ENCODE measurements at regions not wholly inside any gene's neighbourhood (a gene's known extent, or its start where the extent isn't known, plus 50 kb on each side); places are given as distances from the start of the nearest gene placed in this dataset.
"Not testable (repeated sequence)": the region's sequence is repeated elsewhere in the genome, so short reads cannot be mapped to it uniquely, and the experiment has no call there.

DNA sequence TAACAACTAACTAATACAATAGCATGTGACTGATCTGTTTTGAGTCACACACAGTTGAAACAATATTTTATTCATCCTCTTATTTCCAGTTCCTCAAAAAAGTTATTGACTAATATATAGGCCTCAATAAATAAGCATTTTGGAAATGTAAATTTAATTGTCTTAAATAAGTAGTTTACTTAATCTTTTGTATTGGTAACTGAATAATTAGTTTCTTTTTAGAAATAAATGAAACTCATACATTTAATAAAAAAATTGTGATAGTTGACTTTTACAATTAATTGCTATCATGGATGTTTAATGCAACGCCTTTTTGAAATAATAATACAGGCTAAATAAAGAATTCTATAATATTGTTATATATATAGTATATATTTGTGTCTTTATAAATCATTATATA, 500.8 kb upstream of the PCDH20 start:
- ATAC-seq (replicated peaks): no peak
- Mint-ChIP-seq H3K27ac (no peak overlapping the region), H3K27me3 (no peaks in the 10 kb centered on the region), H3K4me3 (no peak overlapping the region), H3K4me1 (no peaks in the 10 kb centered on the region), H3K36me3 (no peaks in the 10 kb centered on the region), H3K9me3 (peaks cover 3 to 4% of the 10 kb centered on the region in 2 donors)
- DNase-seq: no peak

GRCh38 chr13:61913183-61913582, 497.5 kb upstream of the PCDH20 start:
- Mint-ChIP-seq H3K9me3 (peaks cover 0 to 4% of the 10 kb centered on the region in 2 donors), H3K4me1 (no peaks in the 10 kb centered on the region), H3K27ac (no peak overlapping the region), H3K27me3 (no peaks in the 10 kb centered on the region), H3K4me3 (no peak overlapping the region), H3K36me3 (no peaks in the 10 kb centered on the region)
- DNase-seq (no peak), ATAC-seq (replicated peaks) (no peak)

GRCh38 chr13:61908906-61909615, 493.4 kb upstream of the PCDH20 start:
- no peaks in the 10 kb centered on the region for H3K27me3 Mint-ChIP-seq
- H3K9me3 Mint-ChIP-seq: no peaks in the 10 kb centered on the region
- DNase-seq (no peak), ATAC-seq (replicated peaks) (no peak)
- no peaks in the 10 kb centered on the region for H3K4me1 Mint-ChIP-seq
- H3K4me3 Mint-ChIP-seq: no peak overlapping the region
- no peaks in the 10 kb centered on the region for H3K36me3 Mint-ChIP-seq
- H3K27ac Mint-ChIP-seq: no peak overlapping the region

DNA sequence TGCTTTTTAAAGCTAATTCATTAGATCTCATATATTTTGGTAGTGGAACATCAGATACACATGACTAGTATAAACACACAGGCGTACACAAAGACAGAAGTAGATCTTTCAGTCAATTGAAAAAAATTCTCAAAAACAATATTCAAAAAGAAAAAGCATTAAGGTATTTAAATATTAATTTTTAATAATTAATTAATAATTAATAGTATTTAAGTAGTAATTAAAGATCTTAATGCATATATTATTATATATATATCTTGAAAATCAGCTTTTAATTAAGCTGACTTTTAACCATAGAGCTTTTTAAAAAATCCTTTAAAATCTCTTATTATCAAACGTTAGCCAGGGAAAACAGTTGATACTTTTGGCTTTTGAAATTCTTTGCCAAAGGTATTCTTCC, 489.4 kb upstream of the PCDH20 start:
- Mint-ChIP-seq H3K27ac (no peak overlapping the region), H3K9me3 (peaks cover 0 to 3% of the 10 kb centered on the region in 2 donors), H3K4me3 (no peak overlapping the region), H3K4me1 (no peaks in the 10 kb centered on the region), H3K36me3 (no peaks in the 10 kb centered on the region), H3K27me3 (no peaks in the 10 kb centered on the region)
- DNase-seq: no peak
- ATAC-seq (replicated peaks): no peak

- Mint-ChIP-seq H3K4me1 (no peaks in the 10 kb centered on the region), H3K36me3 (no peaks in the 10 kb centered on the region), H3K27me3 (no peaks in the 10 kb centered on the region), H3K27ac (no peak overlapping the region), H3K4me3 (no peak overlapping the region), H3K9me3 (peaks cover 0 to 3% of the 10 kb centered on the region in 2 donors)
- ATAC-seq (replicated peaks) (no peak), DNase-seq (no peak)
Measured at GRCh38 chr13:61901946-61902541, 486.4 kb upstream of the PCDH20 start.

DNA sequence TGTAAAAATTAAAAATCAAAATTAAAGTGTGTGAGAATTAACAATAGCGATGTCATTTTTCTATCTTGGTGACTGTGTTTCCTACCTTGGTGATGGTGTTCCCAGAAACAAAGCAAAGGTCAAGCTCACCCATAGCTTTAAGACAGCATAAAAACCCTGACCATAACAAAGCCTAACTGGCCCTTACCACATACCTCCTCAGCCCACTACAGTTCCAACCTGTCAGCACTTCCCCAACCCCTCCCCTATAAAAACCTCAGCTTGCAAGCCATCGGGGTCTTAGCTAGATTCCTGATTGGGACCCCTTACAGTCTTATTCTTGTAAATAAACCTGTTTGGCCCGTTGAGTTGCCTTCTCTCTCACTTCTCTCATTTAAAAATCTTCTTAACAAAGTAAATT, 484.4 kb upstream of the PCDH20 start:
- no peak overlapping the region for H3K4me3 Mint-ChIP-seq

DNA sequence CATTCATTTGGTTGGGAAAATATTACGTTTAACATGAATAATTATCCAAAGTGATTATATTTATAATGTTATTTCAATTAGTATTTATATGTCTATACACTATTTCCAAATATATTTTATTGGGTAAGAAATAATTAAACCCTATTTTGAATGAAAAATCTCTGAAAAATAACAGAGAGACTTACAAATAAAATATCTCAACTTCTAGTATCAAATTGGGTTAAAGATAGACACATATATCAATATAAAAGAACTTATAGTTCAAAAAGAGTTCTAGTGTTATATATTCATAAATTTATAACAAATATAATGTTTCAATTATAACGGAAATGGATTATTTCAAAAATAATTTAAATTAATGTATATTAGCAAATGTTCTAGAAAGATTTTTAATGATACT, 482.6 kb upstream of the PCDH20 start:
- Mint-ChIP-seq H3K4me3 (no peak overlapping the region), H3K4me1 (no peaks in the 10 kb centered on the region), H3K27me3 (no peaks in the 10 kb centered on the region), H3K27ac (no peak overlapping the region), H3K36me3 (no peaks in the 10 kb centered on the region), H3K9me3 (peaks cover 2 to 7% of the 10 kb centered on the region in 2 donors)
- no peak for ATAC-seq (replicated peaks)
- no peak for DNase-seq

More for the DNA sequence above, 484.4 kb upstream of the PCDH20 start:
- Mint-ChIP-seq H3K27ac (peak overlapping the region; percentile 63), H3K4me1 (no peaks in the 10 kb centered on the region), H3K36me3 (no peaks in the 10 kb centered on the region), H3K9me3 (peaks cover 0 to 3% of the 10 kb centered on the region in 2 donors), H3K27me3 (no peaks in the 10 kb centered on the region)
- DNase-seq (no peak), ATAC-seq (replicated peaks) (no peak)

- no peaks in the 10 kb centered on the region for H3K36me3 Mint-ChIP-seq
- no peaks in the 10 kb centered on the region for H3K4me1 Mint-ChIP-seq
- no peaks in the 10 kb centered on the region for H3K27me3 Mint-ChIP-seq
- DNase-seq (no peak), ATAC-seq (replicated peaks) (no peak)
- no peak overlapping the region for H3K4me3 Mint-ChIP-seq
- no peak overlapping the region for H3K27ac Mint-ChIP-seq
- peaks cover 3 to 4% of the 10 kb centered on the region in 2 donors for H3K9me3 Mint-ChIP-seq
Measured at GRCh38 chr13:61891401-61891800, 475.8 kb upstream of the PCDH20 start.

DNA sequence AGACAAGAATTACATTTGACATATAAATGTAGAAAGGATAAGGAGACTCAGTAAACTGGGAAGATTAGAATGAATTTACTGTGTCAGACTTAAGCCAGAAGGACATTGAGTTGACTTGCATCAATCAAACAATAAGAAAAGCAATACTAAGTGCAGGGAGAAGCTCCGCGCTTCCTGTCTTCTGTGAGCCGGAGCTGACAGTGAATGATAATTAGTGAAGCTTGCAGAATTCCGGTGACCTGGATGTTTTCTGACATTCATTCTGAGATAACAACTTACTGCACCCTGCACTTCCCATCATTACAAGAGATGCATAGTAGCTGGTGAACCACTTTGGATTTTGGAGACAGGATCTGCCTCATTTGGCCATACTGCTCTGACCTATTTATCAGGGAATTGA, 469.2 kb upstream of the PCDH20 start:
- ATAC-seq (replicated peaks) (no peak), DNase-seq (no peak)
- Mint-ChIP-seq H3K9me3 (peaks cover 0 to 2% of the 10 kb centered on the region in 2 donors), H3K27ac (no peak overlapping the region), H3K4me3 (no peak overlapping the region), H3K36me3 (no peaks in the 10 kb centered on the region), H3K4me1 (peaks cover 0 to 1% of the 10 kb centered on the region in 2 donors), H3K27me3 (no peaks in the 10 kb centered on the region)

- Mint-ChIP-seq H3K4me1 (peaks cover 0 to 1% of the 10 kb centered on the region in 2 donors), H3K27ac (no peak overlapping the region), H3K27me3 (no peaks in the 10 kb centered on the region), H3K9me3 (peaks cover 6 to 20% of the 10 kb centered on the region in 2 donors), H3K4me3 (no peak overlapping the region), H3K36me3 (no peaks in the 10 kb centered on the region)
- peak; percentile 66 to 77 for ATAC-seq (replicated peaks)
- DNase-seq: no peak
Measured at GRCh38 chr13:61880578-61881283, 465.1 kb upstream of the PCDH20 start.

DNA sequence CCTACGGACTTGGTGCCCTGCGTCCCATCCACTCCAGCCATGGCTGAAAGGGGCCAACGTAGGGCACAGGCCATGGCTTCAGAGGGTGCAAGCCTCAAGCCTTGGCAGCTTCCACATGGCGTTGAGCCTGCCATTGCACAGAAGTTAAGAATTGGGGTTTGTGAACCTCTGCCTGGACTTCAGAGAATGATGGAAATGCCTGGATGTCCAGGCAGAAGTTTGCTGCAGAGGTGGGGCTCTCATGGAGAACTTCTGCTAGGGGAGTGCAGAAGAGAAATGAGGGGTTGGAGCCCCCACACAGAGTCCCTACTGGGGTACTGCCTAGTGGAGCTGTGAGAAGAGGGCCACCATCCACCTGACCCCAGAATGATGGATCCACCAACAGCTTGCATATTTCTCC, 462.9 kb upstream of the PCDH20 start:
- peaks cover 8 to 21% of the 10 kb centered on the region in 2 donors for H3K9me3 Mint-ChIP-seq
- ATAC-seq (replicated peaks); H3K4me3 Mint-ChIP-seq; H3K36me3 Mint-ChIP-seq; H3K27ac Mint-ChIP-seq; H3K4me1 Mint-ChIP-seq; DNase-seq; H3K27me3 Mint-ChIP-seq: not testable (repeated sequence)

DNA sequence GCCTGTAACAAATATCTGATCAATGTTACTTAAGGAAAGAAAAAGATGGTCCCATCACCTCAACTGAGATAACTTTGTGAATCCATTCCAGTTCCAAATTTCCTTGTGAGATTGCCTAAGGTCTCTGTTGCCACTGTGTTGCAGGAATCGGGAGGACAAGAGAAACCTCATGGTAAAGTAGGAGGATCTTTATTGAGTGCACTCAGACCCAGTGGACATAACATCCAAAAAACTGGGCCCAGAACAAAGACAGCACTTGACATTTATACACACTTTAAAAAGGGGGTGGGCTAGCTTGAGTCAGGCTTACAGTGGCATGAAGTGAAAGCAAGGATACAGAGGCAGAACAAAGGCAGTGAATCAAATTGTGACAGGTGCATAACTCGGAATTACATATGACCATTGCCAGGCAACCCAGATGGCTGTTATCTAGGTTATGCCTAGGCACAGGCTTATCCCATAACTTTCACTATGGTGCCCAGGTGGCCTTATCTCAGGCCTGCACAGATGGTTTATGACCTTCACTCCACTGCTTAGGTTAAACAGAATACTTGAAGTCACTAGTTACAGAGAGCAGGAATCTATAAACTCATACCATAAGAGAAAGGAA, 459.4 kb upstream of the PCDH20 start:
- ATAC-seq (replicated peaks) (no peak), DNase-seq (no peak)
- H3K9me3 Mint-ChIP-seq: peaks cover 8 to 21% of the 10 kb centered on the region in 2 donors
- H3K27me3 Mint-ChIP-seq: no peaks in the 10 kb centered on the region
- H3K4me1 Mint-ChIP-seq: no peaks in the 10 kb centered on the region
- no peaks in the 10 kb centered on the region for H3K36me3 Mint-ChIP-seq
- H3K27ac Mint-ChIP-seq: no peak overlapping the region
- no peak overlapping the region for H3K4me3 Mint-ChIP-seq

DNA sequence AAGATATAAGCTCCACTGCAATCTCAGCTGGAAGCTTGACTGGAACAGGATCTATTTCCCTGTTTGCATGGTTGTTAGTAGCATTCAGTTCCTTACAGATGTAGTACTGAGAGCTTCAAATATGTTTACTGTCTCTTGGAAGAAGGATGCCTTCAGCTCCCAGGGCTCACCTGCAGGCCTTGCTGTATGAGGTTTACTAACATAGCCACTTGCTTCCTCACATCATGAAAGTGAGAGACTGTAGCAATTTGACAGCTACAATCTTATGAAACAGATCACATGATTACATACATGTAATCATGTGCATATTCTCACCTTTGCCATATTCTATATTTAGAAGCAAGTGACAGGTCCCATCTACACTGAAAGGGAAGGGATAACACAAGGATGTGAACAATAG, 458.1 kb upstream of the PCDH20 start:
- peaks cover 11 to 21% of the 10 kb centered on the region in 2 donors for H3K9me3 Mint-ChIP-seq
- H3K4me3 Mint-ChIP-seq: no peak overlapping the region
- no peaks in the 10 kb centered on the region for H3K36me3 Mint-ChIP-seq
- DNase-seq (no peak), ATAC-seq (replicated peaks) (no peak)
- no peak overlapping the region for H3K27ac Mint-ChIP-seq
- H3K27me3 Mint-ChIP-seq: no peaks in the 10 kb centered on the region
- H3K4me1 Mint-ChIP-seq: no peaks in the 10 kb centered on the region

- Mint-ChIP-seq H3K9me3 (no peaks in the 10 kb centered on the region), H3K27me3 (no peaks in the 10 kb centered on the region), H3K4me3 (no peak overlapping the region), H3K36me3 (no peaks in the 10 kb centered on the region), H3K27ac (no peak overlapping the region), H3K4me1 (no peaks in the 10 kb centered on the region)
- no peak for DNase-seq
- no peak for ATAC-seq (replicated peaks)
Measured at GRCh38 chr13:61857198-61857597, 441.5 kb upstream of the PCDH20 start.
